HG03469 (cell line): ENCODE measurements at regions not wholly inside any gene's neighbourhood (a gene's known extent, or its start where the extent isn't known, plus 50 kb on each side); places are given as distances from the start of the nearest gene placed in this dataset.

ENCODE experiments used
- ATAC-seq: cut with Tn5 transposase; IDR thresholded peaks from one replicate; pipeline ENCODE4 v1.9.1; 2021; ENCODE audit warnings: mild to moderate bottlenecking, moderate library complexity, moderate number of reproducible peaks; ENCODE audit not compliant: unreplicated experiment

DNA sequence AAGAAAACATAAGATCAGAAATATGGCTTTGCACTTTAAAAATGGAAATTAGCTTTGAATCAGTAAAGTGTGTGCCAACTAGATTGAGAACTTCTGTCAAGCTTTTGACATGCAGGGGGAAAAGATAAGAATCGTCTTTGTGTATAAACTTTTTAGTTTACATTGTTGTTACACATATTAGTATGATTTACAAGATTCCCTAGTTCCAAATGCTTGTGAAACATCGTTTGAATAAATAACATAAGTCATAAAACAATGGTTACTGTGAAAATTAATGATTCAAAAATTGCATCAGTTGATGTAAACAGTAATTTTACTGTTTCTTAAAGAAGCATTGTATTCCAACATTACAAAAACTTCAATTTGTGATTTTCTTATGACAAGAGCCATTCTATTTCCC lies 207.6 kb upstream of the MTPN start:
- no peak for ATAC-seq

- no peak for ATAC-seq
Measured at GRCh38 chr7:136183981-136184380, 206.8 kb upstream of the MTPN start.

DNA sequence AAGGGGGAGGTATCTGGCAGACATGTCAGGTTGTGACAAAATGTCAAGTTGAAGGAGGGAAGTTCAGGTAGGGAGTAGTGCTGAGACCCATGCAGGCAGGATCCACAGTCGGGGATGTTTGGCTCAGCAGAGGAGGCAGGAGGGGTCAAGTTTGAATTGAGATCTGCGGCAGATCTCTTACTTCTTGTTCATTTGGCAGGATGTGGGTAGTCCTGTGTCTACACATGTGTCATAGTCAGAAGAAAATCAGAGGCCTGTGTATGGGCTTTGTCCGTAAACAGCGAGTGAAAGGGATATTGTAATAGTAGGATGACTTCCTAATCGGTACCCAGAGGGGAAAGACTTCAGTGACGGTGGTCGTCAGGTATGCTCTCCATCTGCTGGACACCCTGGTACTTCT lies 203.8 kb upstream of the MTPN start:
- no peak for ATAC-seq

GRCh38 chr7:136179851-136180721 lies 202.9 kb upstream of the MTPN start:
- ATAC-seq, result no peak

- no peak for ATAC-seq
Measured at GRCh38 chr7:136179154-136179553, 202.0 kb upstream of the MTPN start.

DNA sequence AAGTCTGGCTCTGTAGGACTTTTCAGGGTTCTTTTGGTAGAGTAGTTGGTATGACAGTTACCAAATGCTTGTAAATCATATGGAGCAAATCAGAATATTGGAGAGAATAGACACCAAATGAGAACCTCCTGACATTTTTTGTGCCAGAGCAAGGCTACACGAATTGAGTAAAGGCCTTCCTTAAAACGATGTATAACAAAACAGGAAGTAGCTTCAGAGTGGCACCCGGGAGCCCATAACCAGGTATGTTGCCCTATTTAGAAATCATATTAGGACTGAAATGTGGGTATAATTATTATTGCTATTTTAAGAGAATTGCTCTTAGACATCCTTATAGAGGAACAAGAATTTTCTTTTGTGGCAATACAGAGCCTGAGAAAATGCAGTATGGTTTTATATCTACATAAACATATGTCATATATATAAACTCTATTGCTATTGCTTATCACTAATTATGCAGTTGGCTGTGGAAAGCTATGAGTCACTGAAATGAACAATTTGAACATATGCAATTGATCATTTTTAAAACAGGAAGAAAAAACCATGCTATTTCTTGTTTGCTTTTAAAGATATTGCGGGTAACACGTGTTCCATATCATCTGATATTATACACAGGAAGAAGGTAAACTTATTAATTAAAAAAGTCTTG lies 197.4 kb upstream of the MTPN start:
- ATAC-seq, result no peak

DNA sequence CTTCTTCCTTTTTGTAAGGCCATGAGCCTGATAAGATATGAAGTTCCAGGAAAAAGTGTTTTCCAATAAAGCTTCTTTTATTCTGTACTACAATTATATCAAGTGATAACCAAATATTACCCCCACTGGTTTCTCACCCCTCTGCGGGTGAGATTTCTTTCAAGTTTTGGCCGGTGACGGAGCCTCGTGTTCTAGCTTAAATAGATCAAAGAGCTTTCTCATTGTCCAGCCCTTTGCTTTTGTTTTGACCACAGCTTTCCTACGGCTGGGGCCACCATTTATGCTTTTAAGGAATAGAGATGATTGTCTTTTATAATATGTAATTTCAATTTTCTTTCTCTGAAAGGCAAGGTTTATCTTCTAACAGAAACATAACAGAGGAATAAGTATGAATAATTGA lies 196.7 kb upstream of the MTPN start:
- no peak for ATAC-seq

DNA sequence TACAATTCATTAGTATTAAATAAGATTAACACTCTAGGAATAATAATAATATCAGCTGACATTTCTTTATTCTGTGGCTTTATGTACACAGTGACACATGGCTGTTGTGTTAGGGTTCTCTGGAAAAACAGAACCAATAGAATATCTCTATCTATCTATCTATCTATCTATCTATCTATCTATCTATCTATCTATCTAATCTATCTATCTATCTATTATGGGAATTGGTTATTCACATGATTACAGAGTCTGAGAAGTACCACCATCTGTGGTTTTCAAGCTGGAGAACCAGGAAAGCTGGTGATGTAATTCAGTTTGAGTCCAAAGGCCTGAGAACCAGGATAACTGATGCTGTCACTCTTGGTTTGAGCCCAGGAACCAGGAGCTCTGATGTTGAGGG lies 194.1 kb upstream of the MTPN start:
- no peak for ATAC-seq

GRCh38 chr7:136168821-136169220 lies 191.7 kb upstream of the MTPN start:
- ATAC-seq, result no peak

GRCh38 chr7:136167991-136168390 lies 190.8 kb upstream of the MTPN start:
- no peak for ATAC-seq

GRCh38 chr7:136166521-136166920 lies 189.4 kb upstream of the MTPN start:
- ATAC-seq, result no peak

DNA sequence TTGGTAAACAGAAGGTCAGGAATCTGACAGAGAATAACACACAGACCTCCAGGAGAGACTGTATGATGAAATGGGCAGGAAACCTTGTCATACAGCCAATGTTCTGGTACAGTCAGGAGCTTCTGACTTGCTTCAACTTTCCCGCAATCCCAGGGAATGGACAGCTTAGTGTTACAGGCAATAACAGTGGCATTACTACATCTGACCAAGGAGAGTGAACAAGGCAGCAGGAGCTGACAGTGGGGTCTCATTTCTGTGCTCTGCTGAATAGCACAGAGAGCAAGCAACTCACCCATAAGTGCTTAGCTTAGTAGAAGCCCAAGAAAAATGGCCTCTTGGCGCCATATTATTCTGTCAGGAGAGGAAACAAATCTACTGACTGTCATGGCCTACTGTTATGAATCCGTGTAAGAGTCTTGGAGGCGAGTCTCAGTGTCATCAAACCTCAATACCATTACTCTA lies 186.2 kb upstream of the MTPN start:
- no peak for ATAC-seq

DNA sequence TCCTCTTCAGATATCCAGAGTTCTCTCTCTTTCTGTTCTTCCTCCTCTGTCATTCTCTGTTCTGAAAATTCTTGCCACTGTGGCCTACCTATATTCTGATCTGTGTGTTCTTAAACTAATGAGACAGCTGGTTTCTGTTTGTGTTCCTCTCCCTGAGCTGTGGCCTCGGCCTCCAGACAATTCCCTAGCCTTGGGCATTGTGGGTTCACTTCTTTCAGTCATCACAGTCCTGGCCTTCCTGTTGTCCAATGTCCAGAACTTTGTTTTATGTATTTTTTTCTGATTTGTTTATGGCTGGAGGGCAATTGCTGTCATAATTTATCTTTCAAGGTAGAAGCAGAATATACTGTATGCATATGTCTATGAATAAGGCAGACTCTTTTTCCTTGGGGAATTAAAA lies 173.2 kb upstream of the MTPN start:
- no peak for ATAC-seq

DNA sequence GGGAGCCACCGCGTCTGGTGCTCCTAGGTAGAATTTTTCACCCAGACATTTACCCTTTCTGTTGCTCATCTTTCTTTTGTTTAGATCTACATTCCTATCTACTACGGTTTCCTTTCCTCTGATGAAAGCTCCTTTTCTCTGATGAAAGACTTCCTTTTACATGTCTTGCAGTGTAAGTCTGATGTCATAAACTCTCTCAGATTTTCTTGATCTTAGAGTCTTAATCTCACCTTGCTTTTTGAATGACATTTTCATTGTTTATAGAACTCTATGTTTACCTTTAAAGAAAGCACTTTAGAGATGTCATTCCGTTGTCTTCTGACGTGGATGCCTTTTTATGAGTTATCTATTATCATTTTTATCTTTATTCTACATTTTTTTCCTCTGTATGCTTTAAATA lies 171.8 kb upstream of the MTPN start:
- no peak for ATAC-seq

- ATAC-seq, result no peak
Measured at GRCh38 chr7:136146925-136147324, 169.8 kb upstream of the MTPN start.

- no peak for ATAC-seq
Measured at GRCh38 chr7:136144182-136144581, 167.0 kb upstream of the MTPN start.

GRCh38 chr7:136143271-136143670 lies 166.1 kb upstream of the MTPN start:
- ATAC-seq, result no peak

DNA sequence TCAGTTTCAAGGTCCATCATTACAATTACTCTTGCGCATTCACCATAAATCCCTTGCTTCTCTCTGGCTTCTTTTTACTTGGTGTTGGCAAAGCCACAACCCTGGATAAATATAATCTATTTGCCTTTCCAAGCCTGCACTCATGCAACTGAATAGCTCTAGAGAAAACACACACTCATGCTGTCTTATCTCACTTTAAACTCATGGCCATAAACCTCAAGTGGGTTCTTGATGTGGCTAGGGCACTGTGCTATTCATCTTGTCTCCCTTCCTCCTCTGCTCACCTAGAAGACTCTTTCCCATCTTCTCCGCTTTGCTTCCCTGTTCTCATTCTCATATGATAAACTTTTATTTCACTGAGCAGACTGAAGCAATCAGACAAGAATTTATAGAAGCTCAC lies 165.4 kb upstream of the MTPN start:
- no peak for ATAC-seq

- ATAC-seq, result no peak
Measured at GRCh38 chr7:136140469-136140868, 163.3 kb upstream of the MTPN start.

GRCh38 chr7:136139417-136139816 lies 162.3 kb upstream of the MTPN start:
- no peak for ATAC-seq

- ATAC-seq, result no peak
Measured at GRCh38 chr7:136138991-136139390, 161.8 kb upstream of the MTPN start.

- ATAC-seq, result no peak
Measured at GRCh38 chr7:136136906-136137454, 159.8 kb upstream of the MTPN start.
